HG02852 (cell line): ENCODE measurements at regions not wholly inside any gene's neighbourhood (a gene's known extent, or its start where the extent isn't known, plus 50 kb on each side); places are given as distances from the start of the nearest gene placed in this dataset.
"Not testable (repeated sequence)": the region's sequence is repeated elsewhere in the genome, so short reads cannot be mapped to it uniquely, and the experiment has no call there.

Experiments used
- ATAC-seq: cut with Tn5 transposase; IDR thresholded peaks from one replicate; pipeline ENCODE4 v1.9.1; 2021; ENCODE audit warnings: mild to moderate bottlenecking, moderate library complexity; ENCODE audit not compliant: unreplicated experiment

GRCh38 chr4:164058776-164059445 is 564.4 kb downstream of the TMA16 start:
- no peak for ATAC-seq

- no peak for ATAC-seq
Observed at GRCh38 chr4:164060456-164060855, 566.0 kb downstream of the TMA16 start.

- no peak for ATAC-seq
Observed at GRCh38 chr4:164068392-164068791, 573.9 kb downstream of the TMA16 start.

GRCh38 chr4:164070625-164071024 is 576.1 kb downstream of the TMA16 start:
- no peak for ATAC-seq

GRCh38 chr4:164081371-164081770 is 586.9 kb downstream of the TMA16 start:
- ATAC-seq, result no peak

- ATAC-seq, result no peak
Observed at GRCh38 chr4:164081801-164082200, 587.3 kb downstream of the TMA16 start.

- no peak for ATAC-seq
Observed at GRCh38 chr4:164087733-164088132, 593.2 kb downstream of the TMA16 start.

- ATAC-seq, result no peak
Observed at GRCh38 chr4:164095313-164096110, 601.0 kb downstream of the TMA16 start.

GRCh38 chr4:164096766-164097518 is 602.5 kb downstream of the TMA16 start:
- no peak for ATAC-seq

GRCh38 chr4:164100741-164101365 is 606.4 kb downstream of the TMA16 start:
- ATAC-seq, result not testable (repeated sequence)

GRCh38 chr4:164108971-164109370 is 614.5 kb downstream of the TMA16 start:
- ATAC-seq, result no peak

- ATAC-seq, result no peak
Observed at GRCh38 chr4:164109503-164109902, 615.0 kb downstream of the TMA16 start.

- no peak for ATAC-seq
Observed at GRCh38 chr4:164115236-164115635, 620.7 kb downstream of the TMA16 start.

GRCh38 chr4:164116286-164116685 is 621.8 kb downstream of the TMA16 start:
- ATAC-seq, result no peak

GRCh38 chr4:164134388-164134787 is 619.5 kb upstream of the SMIM31 start:
- ATAC-seq, result no peak

- no peak for ATAC-seq
Observed at GRCh38 chr4:164136180-164136616, 617.7 kb upstream of the SMIM31 start.

GRCh38 chr4:164138521-164138920 is 615.4 kb upstream of the SMIM31 start:
- ATAC-seq, result no peak

- ATAC-seq, result no peak
Observed at GRCh38 chr4:164139291-164139690, 614.6 kb upstream of the SMIM31 start.

GRCh38 chr4:164141755-164142375 is 612.1 kb upstream of the SMIM31 start:
- ATAC-seq, result not testable (repeated sequence)

- ATAC-seq, result no peak
Observed at GRCh38 chr4:164154416-164154815, 599.5 kb upstream of the SMIM31 start.

GRCh38 chr4:164169591-164169990 is 584.3 kb upstream of the SMIM31 start:
- ATAC-seq, result no peak
